Nephron progenitor cell (in vitro differentiated cells): ENCODE measurements at regions not wholly inside any gene's neighbourhood (a gene's known extent, or its start where the extent isn't known, plus 50 kb on each side); places are given as distances from the start of the nearest gene placed in this dataset.

ENCODE experiments used
- DNase-seq: peaks from one replicate; pipeline ENCODE4 v3.0.0; 2021
- H3K27ac Mint-ChIP-seq: 2 replicates; pipeline ENCODE4 v1.8.0; 2021; ENCODE audit warnings: mild to moderate bottlenecking, moderate library complexity, mixed read lengths
- H3K27me3 Mint-ChIP-seq: 2 replicates; pipeline ENCODE4 v1.8.0; 2021; ENCODE audit warnings: mild to moderate bottlenecking, low read depth, mixed read lengths; ENCODE audit not compliant: poor library complexity
- H3K36me3 Mint-ChIP-seq: 2 replicates; pipeline ENCODE4 v1.8.0; 2021; ENCODE audit warnings: low read depth, mixed read lengths
- H3K4me1 Mint-ChIP-seq: 2 replicates; pipeline ENCODE4 v1.8.0; 2021; ENCODE audit warnings: mixed read lengths
- H3K4me3 Mint-ChIP-seq: 2 replicates; pipeline ENCODE4 v1.8.0; 2021; ENCODE audit warnings: mild to moderate bottlenecking, moderate library complexity, mixed read lengths
- H3K9me3 Mint-ChIP-seq: 2 replicates; pipeline ENCODE4 v1.8.0; 2021; ENCODE audit warnings: mild to moderate bottlenecking, moderate library complexity, mixed read lengths
- TF ChIP-seq, protein P1 (sequence below): fragments of 200-600 bp; sonication (generic); IDR thresholded peaks from 2 replicates; pipeline ENCODE4 v1.5.0; 2021; ENCODE audit warnings: antibody characterized with exemption

DNA sequence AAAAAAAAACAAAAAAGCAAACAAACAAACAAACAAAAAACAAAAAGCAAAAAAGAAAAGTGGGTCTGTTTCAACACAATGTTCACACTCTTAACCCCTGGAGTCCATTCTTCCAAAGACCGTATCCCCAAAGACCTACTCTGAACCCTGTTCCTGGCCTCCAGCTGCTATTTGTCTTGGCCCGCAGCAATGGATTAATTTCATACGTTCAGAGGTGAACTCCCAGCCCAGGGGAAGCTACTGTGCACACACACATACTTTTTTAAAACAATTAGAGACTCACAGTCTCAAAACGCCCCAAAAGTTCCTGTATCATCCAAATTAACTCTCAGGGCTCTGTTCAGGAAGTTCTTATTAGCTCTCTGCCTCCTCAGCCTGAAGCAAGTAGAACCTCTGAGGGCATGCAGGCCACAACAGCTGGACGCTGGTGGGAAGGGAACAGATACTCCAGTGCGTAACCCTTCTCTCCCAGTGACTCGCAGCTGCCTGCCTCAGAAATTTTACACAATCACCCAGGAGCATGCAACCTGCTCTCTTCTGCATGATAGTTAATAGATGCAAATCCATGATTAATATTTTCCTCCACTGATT is 395.4 kb downstream of the RRAGC start:
- TF ChIP-seq, protein P1, sequence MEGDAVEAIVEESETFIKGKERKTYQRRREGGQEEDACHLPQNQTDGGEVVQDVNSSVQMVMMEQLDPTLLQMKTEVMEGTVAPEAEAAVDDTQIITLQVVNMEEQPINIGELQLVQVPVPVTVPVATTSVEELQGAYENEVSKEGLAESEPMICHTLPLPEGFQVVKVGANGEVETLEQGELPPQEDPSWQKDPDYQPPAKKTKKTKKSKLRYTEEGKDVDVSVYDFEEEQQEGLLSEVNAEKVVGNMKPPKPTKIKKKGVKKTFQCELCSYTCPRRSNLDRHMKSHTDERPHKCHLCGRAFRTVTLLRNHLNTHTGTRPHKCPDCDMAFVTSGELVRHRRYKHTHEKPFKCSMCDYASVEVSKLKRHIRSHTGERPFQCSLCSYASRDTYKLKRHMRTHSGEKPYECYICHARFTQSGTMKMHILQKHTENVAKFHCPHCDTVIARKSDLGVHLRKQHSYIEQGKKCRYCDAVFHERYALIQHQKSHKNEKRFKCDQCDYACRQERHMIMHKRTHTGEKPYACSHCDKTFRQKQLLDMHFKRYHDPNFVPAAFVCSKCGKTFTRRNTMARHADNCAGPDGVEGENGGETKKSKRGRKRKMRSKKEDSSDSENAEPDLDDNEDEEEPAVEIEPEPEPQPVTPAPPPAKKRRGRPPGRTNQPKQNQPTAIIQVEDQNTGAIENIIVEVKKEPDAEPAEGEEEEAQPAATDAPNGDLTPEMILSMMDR = no peak
- peaks cover 29% of the 10 kb centered on the region for H3K9me3 Mint-ChIP-seq
- peaks cover 9% of the 10 kb centered on the region for H3K36me3 Mint-ChIP-seq
- peaks cover 4% of the 10 kb centered on the region for H3K4me1 Mint-ChIP-seq
- H3K27ac Mint-ChIP-seq = no peak overlapping the region
- H3K4me3 Mint-ChIP-seq = no peak overlapping the region
- peaks cover 11% of the 10 kb centered on the region for H3K27me3 Mint-ChIP-seq
- no peak for DNase-seq

DNA sequence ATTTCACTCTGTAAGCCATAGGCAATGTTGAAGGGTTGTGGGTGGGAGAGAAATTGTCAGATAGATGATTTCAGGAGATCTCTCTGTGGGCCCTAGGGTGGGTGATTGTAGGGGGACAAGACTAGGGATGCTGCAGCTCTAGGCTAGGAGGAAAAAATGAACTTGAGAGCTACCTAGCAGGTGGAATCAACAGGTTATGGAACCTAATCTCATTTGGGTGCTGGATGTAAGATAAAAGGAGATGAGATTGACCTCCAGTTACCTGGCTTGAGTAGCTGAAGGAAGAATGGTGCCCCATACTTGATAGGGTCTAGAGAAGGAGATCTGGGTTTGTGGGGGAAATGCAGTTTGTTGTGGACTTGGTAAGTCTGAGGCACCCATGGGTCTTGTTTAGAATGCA is 396.5 kb downstream of the RRAGC start:
- peaks cover 9% of the 10 kb centered on the region for H3K36me3 Mint-ChIP-seq
- peaks cover 11% of the 10 kb centered on the region for H3K27me3 Mint-ChIP-seq
- no peak overlapping the region for H3K4me3 Mint-ChIP-seq
- no peak overlapping the region for H3K27ac Mint-ChIP-seq
- H3K4me1 Mint-ChIP-seq = peaks cover 4% of the 10 kb centered on the region
- H3K9me3 Mint-ChIP-seq = peaks cover 22% of the 10 kb centered on the region
- no peak for DNase-seq
- TF ChIP-seq, protein P1 = no peak

DNA sequence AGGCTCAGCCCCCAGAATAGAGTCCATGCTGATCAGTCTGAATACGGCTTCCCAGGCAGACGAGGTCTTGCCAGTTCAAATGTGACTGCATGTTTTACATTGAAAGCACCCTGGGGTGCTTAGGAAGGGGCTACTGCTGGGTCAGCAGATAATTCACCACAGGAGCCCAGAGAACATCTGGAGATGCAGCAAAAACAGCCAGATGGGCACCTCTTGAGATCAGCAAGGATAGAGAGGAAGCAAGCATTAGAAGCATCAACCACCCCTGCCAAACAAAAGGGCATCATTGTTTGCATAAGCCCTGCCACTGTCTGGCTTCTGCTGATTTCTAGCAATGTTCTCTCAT is 403.1 kb downstream of the RRAGC start:
- TF ChIP-seq, protein P1 = no peak
- no peak overlapping the region for H3K27ac Mint-ChIP-seq
- H3K4me1 Mint-ChIP-seq = peaks cover 24% of the 10 kb centered on the region

DNA sequence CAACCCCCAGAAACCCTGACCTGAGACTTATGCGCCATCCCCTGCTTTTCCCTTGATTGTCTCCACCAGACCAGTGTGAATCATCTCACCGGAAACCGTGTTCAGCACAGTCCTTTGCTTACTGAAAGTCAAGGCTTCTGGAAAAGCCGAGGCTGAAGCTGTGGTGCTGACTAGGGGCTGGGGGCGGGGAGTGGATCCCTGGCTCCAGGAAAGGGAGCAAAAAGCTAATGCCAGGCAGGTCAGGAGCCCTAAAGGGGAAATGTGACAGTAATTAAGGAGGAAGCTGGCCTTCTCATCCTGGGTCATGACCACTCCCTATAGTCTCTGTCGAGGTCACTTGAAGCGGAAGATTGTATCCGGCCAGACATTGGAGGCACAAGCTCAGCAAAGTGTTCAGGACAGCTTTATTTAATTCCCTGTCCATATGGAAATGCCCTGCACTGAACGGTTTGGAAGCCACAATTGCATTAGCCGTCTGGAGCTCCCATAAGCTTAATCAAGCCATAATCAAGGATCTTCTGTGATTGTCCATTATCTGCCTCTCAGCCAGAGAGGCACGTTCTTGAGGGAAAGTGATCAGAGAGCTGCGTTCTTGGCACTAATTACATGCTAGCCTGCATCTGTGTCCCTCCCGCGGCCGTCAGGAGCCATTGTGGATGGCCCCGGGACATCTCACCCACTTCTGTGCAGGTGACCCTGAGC is 403.6 kb downstream of the RRAGC start:
- peaks cover 2% of the 10 kb centered on the region for H3K9me3 Mint-ChIP-seq
- TF ChIP-seq, protein P1 = no peak
- H3K27me3 Mint-ChIP-seq = peaks cover 14% of the 10 kb centered on the region
- peaks cover 29% of the 10 kb centered on the region for H3K4me1 Mint-ChIP-seq
- no peak for DNase-seq
- no peak overlapping the region for H3K27ac Mint-ChIP-seq
- H3K4me3 Mint-ChIP-seq = no peak overlapping the region
- peaks cover under 1% of the 10 kb centered on the region for H3K36me3 Mint-ChIP-seq

More for the DNA sequence above, 403.1 kb downstream of the RRAGC start:
- Mint-ChIP-seq H3K27me3 (peaks cover 14% of the 10 kb centered on the region), H3K4me3 (no peak overlapping the region), H3K9me3 (peaks cover 7% of the 10 kb centered on the region), H3K36me3 (peaks cover 5% of the 10 kb centered on the region)
- no peak for DNase-seq

DNA sequence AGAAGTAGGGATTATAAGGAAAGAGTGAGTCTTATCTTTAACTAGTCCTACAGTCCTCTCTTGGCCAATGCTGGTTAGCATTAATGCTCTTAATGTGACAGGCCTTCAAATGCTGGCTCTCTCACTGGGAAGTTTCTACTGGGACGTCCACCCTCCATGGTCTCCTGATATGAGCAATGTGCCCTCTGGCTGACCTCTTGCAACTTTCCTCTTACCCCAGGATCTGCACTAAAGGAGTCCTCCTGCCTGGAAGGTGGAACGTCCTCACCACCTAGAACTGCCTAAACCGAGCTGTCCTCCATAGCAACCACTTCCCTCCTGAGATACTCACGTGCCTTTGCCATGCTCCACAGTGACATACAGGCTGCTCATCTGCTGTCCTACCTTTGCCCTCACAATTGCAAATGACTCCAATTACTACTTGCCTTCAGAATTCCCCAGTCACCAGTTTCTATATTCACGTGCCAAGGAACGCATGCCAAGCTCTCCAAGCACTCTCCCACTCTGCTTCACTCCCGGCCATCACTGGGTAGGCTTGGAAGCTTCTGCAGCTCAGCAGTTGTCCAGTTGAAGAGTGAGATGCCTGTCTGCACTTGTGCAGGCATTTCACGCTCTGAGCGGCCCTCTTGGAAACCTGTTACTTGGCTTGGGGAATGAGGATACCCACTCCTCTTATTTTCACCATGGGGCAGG is 404.7 kb downstream of the RRAGC start:
- Mint-ChIP-seq H3K27me3 (peaks cover 14% of the 10 kb centered on the region), H3K36me3 (no peaks in the 10 kb centered on the region), H3K4me3 (no peak overlapping the region), H3K27ac (no peak overlapping the region), H3K4me1 (peaks cover 32% of the 10 kb centered on the region), H3K9me3 (no peaks in the 10 kb centered on the region)
- TF ChIP-seq, protein P1 = no peak
- DNase-seq = no peak
